GM12873 (cell line): ENCODE measurements at regions not wholly inside any gene's neighbourhood (a gene's known extent, or its start where the extent isn't known, plus 50 kb on each side); places are given as distances from the start of the nearest gene placed in this dataset.

Experiments
- TF ChIP-seq, protein P1 (sequence below): IDR thresholded peaks from 2 replicates; pipeline ENCODE4 v1.5.1; 2012; ENCODE audit warnings: low read depth, mild to moderate bottlenecking, moderate library complexity, low read length, control low read depth; ENCODE audit not compliant: insufficient read depth; ENCODE audit errors: missing control alignments

DNA sequence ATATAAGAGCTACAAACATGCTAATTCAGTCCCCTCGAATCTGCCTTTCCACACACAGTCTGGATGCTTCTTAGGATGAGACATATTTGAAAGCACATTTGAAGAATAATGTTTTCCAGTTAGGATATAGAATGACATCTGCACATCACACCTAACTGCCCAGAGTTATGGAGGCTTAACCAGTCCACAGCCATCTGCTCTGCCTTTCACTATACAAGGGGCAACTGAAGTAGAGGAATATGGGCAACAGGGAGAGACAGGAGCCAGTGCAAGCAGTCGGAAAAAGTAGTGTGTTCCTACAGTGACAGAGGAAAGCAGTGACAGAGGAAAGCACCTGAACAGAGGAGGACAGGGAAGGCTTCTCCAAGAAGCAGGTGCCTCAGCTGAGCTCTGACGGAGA is 79.0 kb upstream of the CLDN18 start:
- TF ChIP-seq, protein P1, sequence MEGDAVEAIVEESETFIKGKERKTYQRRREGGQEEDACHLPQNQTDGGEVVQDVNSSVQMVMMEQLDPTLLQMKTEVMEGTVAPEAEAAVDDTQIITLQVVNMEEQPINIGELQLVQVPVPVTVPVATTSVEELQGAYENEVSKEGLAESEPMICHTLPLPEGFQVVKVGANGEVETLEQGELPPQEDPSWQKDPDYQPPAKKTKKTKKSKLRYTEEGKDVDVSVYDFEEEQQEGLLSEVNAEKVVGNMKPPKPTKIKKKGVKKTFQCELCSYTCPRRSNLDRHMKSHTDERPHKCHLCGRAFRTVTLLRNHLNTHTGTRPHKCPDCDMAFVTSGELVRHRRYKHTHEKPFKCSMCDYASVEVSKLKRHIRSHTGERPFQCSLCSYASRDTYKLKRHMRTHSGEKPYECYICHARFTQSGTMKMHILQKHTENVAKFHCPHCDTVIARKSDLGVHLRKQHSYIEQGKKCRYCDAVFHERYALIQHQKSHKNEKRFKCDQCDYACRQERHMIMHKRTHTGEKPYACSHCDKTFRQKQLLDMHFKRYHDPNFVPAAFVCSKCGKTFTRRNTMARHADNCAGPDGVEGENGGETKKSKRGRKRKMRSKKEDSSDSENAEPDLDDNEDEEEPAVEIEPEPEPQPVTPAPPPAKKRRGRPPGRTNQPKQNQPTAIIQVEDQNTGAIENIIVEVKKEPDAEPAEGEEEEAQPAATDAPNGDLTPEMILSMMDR = no peak

DNA sequence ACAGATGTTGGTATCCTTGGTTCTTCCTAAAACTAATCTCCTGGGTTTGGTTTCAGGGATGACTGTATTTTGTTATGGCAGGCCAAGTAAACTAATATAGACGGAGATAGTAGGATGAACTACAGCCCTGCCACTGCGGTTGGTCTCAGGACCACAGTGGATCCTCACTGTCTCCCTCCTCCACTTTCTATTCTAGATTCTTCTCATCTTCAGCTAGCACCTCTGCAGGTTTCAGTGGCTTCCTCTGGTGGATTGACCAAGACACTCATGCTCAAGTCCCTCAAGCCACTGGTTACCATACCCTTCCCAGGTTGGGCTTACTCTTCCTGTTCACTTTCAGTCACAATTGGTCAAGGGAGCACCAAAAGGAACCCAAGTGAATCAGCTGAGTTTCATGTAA is 71.1 kb upstream of the CLDN18 start:
- TF ChIP-seq, protein P1 = no peak

DNA sequence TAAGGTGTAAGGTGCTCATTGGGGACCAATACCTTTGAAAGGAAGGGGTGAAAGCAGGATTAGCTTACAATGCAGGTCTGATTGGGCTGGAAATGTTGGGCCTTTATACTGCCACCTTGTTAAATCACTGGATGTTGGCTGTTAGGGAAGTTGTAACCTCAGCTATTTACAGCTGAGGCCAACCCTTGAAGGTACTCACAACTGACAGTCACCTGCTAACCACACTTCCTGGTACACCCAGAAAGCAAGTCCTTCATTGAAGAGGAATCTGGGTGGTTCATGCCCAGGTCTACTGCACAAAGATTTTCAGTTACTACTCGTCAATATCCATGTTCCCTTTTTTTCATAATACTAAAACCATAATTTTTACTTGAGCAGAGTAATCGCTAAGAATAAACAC is 65.4 kb upstream of the CLDN18 start:
- TF ChIP-seq, protein P1 = no peak

DNA sequence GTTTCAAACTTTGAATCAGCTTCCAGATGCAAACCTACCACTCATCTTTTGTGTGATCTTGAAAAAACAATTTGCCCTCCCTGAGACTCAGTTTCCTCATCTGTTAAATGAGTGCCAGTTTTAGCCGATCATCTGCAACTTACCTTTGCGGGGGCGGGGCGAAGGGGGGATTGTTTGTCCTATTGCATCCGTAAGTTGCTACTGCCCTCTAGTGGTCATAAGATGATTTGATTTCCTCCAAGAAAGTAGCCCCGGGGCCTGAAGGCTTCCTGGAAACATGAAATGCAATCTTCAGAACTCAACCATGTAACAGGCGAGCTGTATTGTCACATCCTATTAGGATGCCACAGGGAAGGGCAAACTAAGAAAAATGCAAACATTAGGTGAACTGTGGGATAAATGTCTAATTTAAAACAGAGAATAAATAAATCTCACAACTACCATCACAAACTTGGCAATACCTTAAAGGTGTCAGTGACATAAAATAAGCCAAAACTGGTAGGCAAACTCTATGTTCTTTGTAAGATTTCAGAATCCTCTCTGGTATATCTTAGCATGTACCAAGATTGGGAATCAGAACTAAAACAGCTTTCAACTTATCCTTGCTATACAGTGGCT is 63.5 kb upstream of the CLDN18 start:
- TF ChIP-seq, protein P1 = peak; percentile 74

DNA sequence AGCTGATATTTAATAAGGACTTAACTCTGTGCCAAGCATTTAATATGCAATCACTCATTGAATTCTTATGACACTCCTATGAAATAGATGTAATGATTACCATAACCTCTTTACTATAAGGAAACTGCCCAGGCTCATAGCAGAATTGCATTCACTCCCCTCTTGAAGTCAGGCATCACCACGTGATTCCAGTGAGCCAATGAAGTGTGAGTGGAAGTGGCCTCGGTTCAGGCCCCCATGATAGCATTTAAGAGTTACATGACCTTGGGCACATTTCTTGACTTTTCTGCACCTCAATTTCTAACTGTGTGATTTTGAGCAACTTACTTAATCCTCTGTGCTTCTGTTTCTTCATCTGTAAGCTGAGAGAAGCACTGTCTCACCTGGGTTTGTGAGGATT is 62.8 kb upstream of the CLDN18 start:
- TF ChIP-seq, protein P1 = no peak

DNA sequence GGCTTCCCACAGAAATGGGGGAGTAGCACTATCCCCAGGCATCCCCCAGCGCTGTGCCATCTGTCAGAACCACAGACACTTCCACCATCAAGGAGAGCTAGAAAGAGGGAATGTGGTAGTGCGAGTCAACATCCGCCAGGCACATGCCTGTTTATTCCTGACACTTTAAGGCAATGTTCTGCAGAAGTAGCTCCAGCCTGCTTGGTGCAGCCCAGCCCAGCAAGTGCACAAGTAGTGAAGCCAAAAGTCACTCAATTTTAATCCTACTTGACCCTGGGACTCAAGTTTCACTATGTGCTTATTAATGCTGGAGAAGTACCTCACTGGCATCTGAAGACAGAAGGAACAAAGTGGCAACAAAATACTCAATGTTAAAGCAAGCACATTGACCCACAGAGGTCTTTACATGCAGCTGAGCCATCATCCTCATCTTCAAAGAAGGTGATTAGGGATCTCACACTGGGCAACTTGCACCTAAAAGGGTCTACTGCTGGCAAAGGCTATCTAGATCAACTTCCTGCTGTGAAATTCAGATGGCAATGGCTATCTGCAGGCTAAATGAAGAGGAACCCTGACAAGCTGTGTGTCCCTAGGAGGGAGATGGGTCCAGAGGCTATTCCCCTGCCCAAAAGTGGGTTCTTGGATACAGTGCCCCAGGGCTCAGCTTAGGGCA is 61.4 kb upstream of the CLDN18 start:
- TF ChIP-seq, protein P1 = no peak

DNA sequence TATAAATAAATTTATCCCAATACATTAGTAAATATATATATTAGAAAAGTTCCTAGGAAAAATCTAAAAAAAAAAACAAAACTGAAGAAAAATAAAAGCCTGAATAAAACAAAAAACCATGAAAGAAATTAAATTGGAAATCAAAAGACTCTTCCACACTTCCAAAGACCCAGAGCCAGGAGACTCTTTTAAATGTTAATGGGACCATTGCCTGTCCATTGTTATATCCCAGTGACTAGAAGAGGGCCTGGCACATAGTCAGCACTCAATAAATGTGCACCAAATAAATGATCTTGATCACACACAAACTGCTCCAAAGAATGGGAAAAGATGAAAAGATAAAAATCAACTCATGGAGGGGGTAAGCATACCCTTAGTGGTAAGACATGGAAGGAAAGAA is 51.3 kb upstream of the CLDN18 start:
- TF ChIP-seq, protein P1 = no peak
